AG09319 (cell line): ENCODE measurements at regions not wholly inside any gene's neighbourhood (a gene's known extent, or its start where the extent isn't known, plus 50 kb on each side); places are given as distances from the start of the nearest gene placed in this dataset.

Experiments
- DNase-seq: peaks from one replicate; pipeline ENCODE4 v3.0.0-alpha.2; 2010; ENCODE audit warnings: low read depth; ENCODE audit errors: extremely low read depth
- CTCF ChIP-seq: IDR thresholded peaks from 2 replicates; pipeline ENCODE4 v1.5.1; 2011; ENCODE audit warnings: low read depth, mild to moderate bottlenecking, inconsistent platforms, low read length, moderate library complexity

- no peak for TF ChIP-seq CTCF
- no peak for DNase-seq
Observed at GRCh38 chr17:71330099-71330375, 790.8 kb upstream of the SOX9 start.

- no peak for DNase-seq
- TF ChIP-seq CTCF, result no peak
Observed at GRCh38 chr17:71331754-71332325, 789.0 kb upstream of the SOX9 start.

GRCh38 chr17:71334048-71334751 lies 786.6 kb upstream of the SOX9 start:
- no peak for TF ChIP-seq CTCF
- DNase-seq, result peak; percentile 14

- no peak for DNase-seq
- no peak for TF ChIP-seq CTCF
Observed at GRCh38 chr17:71335212-71335611, 785.6 kb upstream of the SOX9 start.

GRCh38 chr17:71337938-71338337 lies 782.9 kb upstream of the SOX9 start:
- DNase-seq, result no peak
- TF ChIP-seq CTCF, result no peak

GRCh38 chr17:71338396-71338795 lies 782.4 kb upstream of the SOX9 start:
- no peak for TF ChIP-seq CTCF
- peak; percentile 3 for DNase-seq

GRCh38 chr17:71339206-71339605 lies 781.6 kb upstream of the SOX9 start:
- DNase-seq, result no peak
- no peak for TF ChIP-seq CTCF
